Body of pancreas (tissue), 4 donors: ENCODE measurements at regions not wholly inside any gene's neighbourhood (a gene's known extent, or its start where the extent isn't known, plus 50 kb on each side); places are given as distances from the start of the nearest gene placed in this dataset.
A peak's percentile ranks its signal among the peaks of the same experiment; 100 is the strongest.

Experiments
- ATAC-seq: fragments of 150-250 bp; one replicate; pipeline ENCODE4 v1.9.1; 2016
- DNase-seq, 4 donors: peaks; one replicate each; pipeline ENCODE4 v3.0.0-alpha.2; 2019
- H3K27ac ChIP-seq, 4 donors: fragments of 200-600 bp; sonication (generic); 1 replicate in 3 of 4; 2 replicates in 1 of 4; pipeline versions ENCODE4 v1.5.1 to v1.6.1; 2016 to 2019; ENCODE audit warnings: mild to moderate bottlenecking in 1 of 4, mixed read lengths in 1 of 4, moderate library complexity in 1 of 4
- H3K27me3 ChIP-seq, 2 donors: fragments of 200-600 bp; sonication (generic); one replicate each; pipeline ENCODE4 v1.6.0; 2016; ENCODE audit warnings: mild to moderate bottlenecking in 1 of 2
- H3K36me3 ChIP-seq, 2 donors: fragments of 200-600 bp; sonication (generic); replicated peaks in 1 of 2; 2 replicates each; pipeline ENCODE4 v1.5.1; 2016; ENCODE audit warnings: low read depth in 2 of 2; ENCODE audit not compliant: insufficient read depth in 1 of 2
- H3K4me1 ChIP-seq: fragments of 200-600 bp; sonication (generic); one replicate; pipeline ENCODE4 v1.6.0; 2016
- H3K4me3 ChIP-seq, 2 donors: fragments of 200-600 bp; sonication (generic); 1 replicate in 1 of 2; 2 replicates in 1 of 2; pipeline ENCODE4 v1.5.1; 2016 to 2019
- H3K9me3 ChIP-seq, 3 donors: fragments of 200-600 bp; sonication (generic); 1 replicate in 2 of 3; 2 replicates in 1 of 3; pipeline ENCODE4 v1.5.1; 2016
- CTCF ChIP-seq, 7 experiments: fragments of 450-650 bp in 4 of 7; fragments of 200-600 bp in 3 of 7; sonication (generic) in 3 of 7; IDR thresholded peaks; one replicate each; pipeline ENCODE4 v1.5.1; 2016 to 2019; ENCODE audit warnings: antibody characterized with exemption in 7 of 7
- POLR2A ChIP-seq, 3 donors: fragments of 450-650 bp; IDR thresholded peaks; one replicate each; pipeline ENCODE4 v1.6.1; 2016; ENCODE audit warnings: antibody characterized with exemption in 3 of 3, mild to moderate bottlenecking in 2 of 3
- WGBS, 2 donors: methylation state at CpG; one replicate each; pipeline ENCODE4 v1.1.5; 2017; 5-methylcytosine and 5-hydroxymethylcytosine counted together
- intact Hi-C: fragments of 100-400 bp; cut with DNase I; formaldehyde crosslinking; loops from one replicate; pipeline ENCODE4 v1.15.1; 2023

- no peak for ATAC-seq
- H3K27me3 ChIP-seq: no peaks in the 10 kb centered on the region
- DNase-seq: no peak
- H3K4me3 ChIP-seq: no peak overlapping the region
- H3K36me3 ChIP-seq: no peaks in the 10 kb centered on the region
- no peaks in the 10 kb centered on the region for H3K4me1 ChIP-seq
- intact Hi-C loops: no loop called here
- TF ChIP-seq POLR2A (IDR thresholded peaks at IDR 0.05) (no peak), CTCF (IDR thresholded peaks at IDR 0.05) (no peak)
- H3K9me3 ChIP-seq: no peaks in the 10 kb centered on the region
- WGBS, 2 donors: 43 to 45% methylated on average over 5 of the region's 5 CpGs
- no peak overlapping the region for H3K27ac ChIP-seq
Observed at GRCh38 chr10:3676564-3676963, 108.4 kb downstream of the KLF6 start.

- H3K4me3 ChIP-seq: no peak overlapping the region
- ATAC-seq: no peak
- intact Hi-C loops: no loop called here
- no peak for TF ChIP-seq CTCF (IDR thresholded peaks at IDR 0.05)
- no peak for TF ChIP-seq POLR2A (IDR thresholded peaks at IDR 0.05)
- H3K4me1 ChIP-seq: peaks cover 15% of the 10 kb centered on the region
- 72 to 75% methylated on average over 5 of the region's 5 CpGs for WGBS, 2 donors
- H3K27me3 ChIP-seq: no peaks in the 10 kb centered on the region
- no peak for DNase-seq
- H3K36me3 ChIP-seq: no peaks in the 10 kb centered on the region
- no peaks in the 10 kb centered on the region for H3K9me3 ChIP-seq
- no peak overlapping the region for H3K27ac ChIP-seq
Observed at GRCh38 chr10:3672220-3672619, 112.8 kb downstream of the KLF6 start.

- Histone ChIP-seq H3K27me3 (no peaks in the 10 kb centered on the region), H3K4me1 (peaks cover 15% of the 10 kb centered on the region), H3K36me3 (no peaks in the 10 kb centered on the region), H3K27ac (no peak overlapping the region), H3K9me3 (no peaks in the 10 kb centered on the region), H3K4me3 (no peak overlapping the region)
- DNase-seq (no peak), ATAC-seq (no peak)
- 50 to 73% methylated on average over 13 of the region's 13 CpGs for WGBS, 2 donors
- intact Hi-C loops: no loop called here
- TF ChIP-seq CTCF (IDR thresholded peaks at IDR 0.05): no peak
- no peak for TF ChIP-seq POLR2A (IDR thresholded peaks at IDR 0.05)
Observed at GRCh38 chr10:3671386-3671955, 113.5 kb downstream of the KLF6 start.

DNA sequence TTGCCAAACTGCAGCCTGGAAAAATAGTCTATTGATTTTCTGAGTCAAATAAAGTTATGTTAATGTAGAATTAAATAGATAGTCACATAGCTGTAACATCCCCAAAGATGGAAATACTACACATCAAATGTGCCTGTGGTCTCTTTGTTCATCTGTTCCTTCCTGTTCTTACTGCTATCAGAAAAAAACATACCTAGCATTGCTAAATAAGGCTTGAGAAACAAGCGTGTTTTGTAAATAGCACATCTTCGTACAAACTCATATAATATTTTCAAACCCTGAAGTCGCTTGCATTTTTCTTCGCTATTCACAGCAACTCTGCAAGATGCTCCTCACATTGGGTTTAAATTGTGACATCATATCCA is 116.1 kb downstream of the KLF6 start:
- no peak for TF ChIP-seq CTCF (IDR thresholded peaks at IDR 0.05)
- peak in 1 of 3 donors; percentile 2 for TF ChIP-seq POLR2A (IDR thresholded peaks at IDR 0.05)
- ATAC-seq: no peak
- H3K27me3 ChIP-seq: no peaks in the 10 kb centered on the region

GRCh38 chr10:3668276-3668965 is 116.6 kb downstream of the KLF6 start:
- peak; percentile 87 for ATAC-seq
- Histone ChIP-seq H3K4me3 (no peak overlapping the region), H3K27me3 (no peaks in the 10 kb centered on the region), H3K4me1 (peaks cover 15% of the 10 kb centered on the region), H3K27ac (peak overlapping the region; percentile 59 to 84 (median 68)), H3K9me3 (no peaks in the 10 kb centered on the region), H3K36me3 (no peaks in the 10 kb centered on the region)
- intact Hi-C loops: no loop called here
- WGBS, 2 donors: 4 to 8% methylated on average over 21 of the region's 21 CpGs
- peak; percentile 63 to 76 (median 67) for DNase-seq
- TF ChIP-seq CTCF (IDR thresholded peaks at IDR 0.05) (no peak), POLR2A (IDR thresholded peaks at IDR 0.05) (peak in 1 of 3 donors; percentile 38)

More for the DNA sequence above, 116.1 kb downstream of the KLF6 start:
- peak overlapping the region; percentile 59 to 84 (median 68) for H3K27ac ChIP-seq
- intact Hi-C loops: no loop called here
- H3K4me3 ChIP-seq: no peak overlapping the region
- WGBS, 2 donors: 56 to 70% methylated on average over 4 of the region's 4 CpGs
- no peak for DNase-seq
- H3K36me3 ChIP-seq: no peaks in the 10 kb centered on the region
- no peaks in the 10 kb centered on the region for H3K9me3 ChIP-seq
- H3K4me1 ChIP-seq: peaks cover 15% of the 10 kb centered on the region
